Activated T-cell treated with anti-CD3 and anti-CD28 coated beads for 1 hour (primary cell): ENCODE measurements at regions not wholly inside any gene's neighbourhood (a gene's known extent, or its start where the extent isn't known, plus 50 kb on each side); places are given as distances from the start of the nearest gene placed in this dataset.
"Not testable (repeated sequence)": the region's sequence is repeated elsewhere in the genome, so short reads cannot be mapped to it uniquely, and the experiment has no call there.

Source experiments
- DNase-seq: peaks from one replicate; pipeline ENCODE4 v3.0.0-alpha.2; 2020; ENCODE audit warnings: low read depth

- DNase-seq = no peak
Observed at GRCh38 chr12:76664731-76665130, 99.2 kb upstream of the ZDHHC17 start.

GRCh38 chr12:76666290-76666835 is 97.6 kb upstream of the ZDHHC17 start:
- DNase-seq = no peak

- DNase-seq = no peak
Observed at GRCh38 chr12:76669981-76670380, 93.9 kb upstream of the ZDHHC17 start.

- no peak for DNase-seq
Observed at GRCh38 chr12:76670776-76671175, 93.1 kb upstream of the ZDHHC17 start.

- no peak for DNase-seq
Observed at GRCh38 chr12:76674669-76675315, 89.1 kb upstream of the ZDHHC17 start.

GRCh38 chr12:76676261-76676660 is 87.7 kb upstream of the ZDHHC17 start:
- not testable (repeated sequence) for DNase-seq

GRCh38 chr12:76678992-76679391 is 84.9 kb upstream of the ZDHHC17 start:
- DNase-seq = no peak

GRCh38 chr12:76679778-76680177 is 84.1 kb upstream of the ZDHHC17 start:
- DNase-seq = no peak

- DNase-seq = no peak
Observed at GRCh38 chr12:76680940-76681339, 83.0 kb upstream of the ZDHHC17 start.

- no peak for DNase-seq
Observed at GRCh38 chr12:76685246-76685678, 78.7 kb upstream of the ZDHHC17 start.

GRCh38 chr12:76687981-76688380 is 75.9 kb upstream of the ZDHHC17 start:
- DNase-seq = no peak

GRCh38 chr12:76688631-76689030 is 75.3 kb upstream of the ZDHHC17 start:
- no peak for DNase-seq

- DNase-seq = no peak
Observed at GRCh38 chr12:76690921-76691700, 72.8 kb upstream of the ZDHHC17 start.

- DNase-seq = no peak
Observed at GRCh38 chr12:76692846-76693245, 71.1 kb upstream of the ZDHHC17 start.

GRCh38 chr12:76694369-76694768 is 69.5 kb upstream of the ZDHHC17 start:
- DNase-seq = no peak

- no peak for DNase-seq
Observed at GRCh38 chr12:76696186-76696585, 67.7 kb upstream of the ZDHHC17 start.

GRCh38 chr12:76697849-76698248 is 66.1 kb upstream of the ZDHHC17 start:
- DNase-seq = no peak

GRCh38 chr12:76698316-76698715 is 65.6 kb upstream of the ZDHHC17 start:
- no peak for DNase-seq

- no peak for DNase-seq
Observed at GRCh38 chr12:76698966-76699365, 64.9 kb upstream of the ZDHHC17 start.

- DNase-seq = no peak
Observed at GRCh38 chr12:76701690-76702089, 62.2 kb upstream of the ZDHHC17 start.

GRCh38 chr12:76702946-76703345 is 61.0 kb upstream of the ZDHHC17 start:
- no peak for DNase-seq

GRCh38 chr12:76704693-76705092 is 59.2 kb upstream of the ZDHHC17 start:
- DNase-seq = no peak

- no peak for DNase-seq
Observed at GRCh38 chr12:76706101-76706500, 57.8 kb upstream of the ZDHHC17 start.
